Panc1 (cell line): ENCODE measurements at regions not wholly inside any gene's neighbourhood (a gene's known extent, or its start where the extent isn't known, plus 50 kb on each side); places are given as distances from the start of the nearest gene placed in this dataset.

Experiments
- ATAC-seq: fragments of 200-7000 bp; cut with Tn5 transposase; 2 replicates; pipeline ENCODE4 v1.9.1; 2020; ENCODE audit warnings: mild to moderate bottlenecking, moderate library complexity
- BruUV-seq: library from RNA; stranded (reverse); fragments of 400-500 nt; replicated peaks from 2 replicates; lab custom pipeline; 2021; lab: Mats Ljungman, UMichigan
- CTCF ChIA-PET: fragments of 300-600 bp; sonication (Branson Sonifier 250); formaldehyde crosslinking; loops from one replicate; lab custom pipeline; 2022; ENCODE audit warnings: antibody characterized with exemption; lab: Charles Lee
- POLR2A ChIA-PET: fragments of 300-600 bp; sonication (Branson Sonifier 250); formaldehyde crosslinking; loops from one replicate; lab custom pipeline; 2022; ENCODE audit warnings: antibody characterized with exemption; lab: Charles Lee
- DNase-seq: peaks from one replicate; pipeline ENCODE4 v3.0.0-alpha.2; 2010; ENCODE audit warnings: low read depth, low spot score
- H3K27ac ChIP-seq: 2 replicates; pipeline ENCODE4 v1.5.1; 2011; ENCODE audit warnings: mild to moderate bottlenecking, low read length, inconsistent platforms
- H3K27me3 ChIP-seq: fragments of 200-500 bp; sonication (Bioruptor generic); 2 replicates; pipeline ENCODE4 v1.6.0; 2014; ENCODE audit warnings: low read length, inconsistent platforms; ENCODE audit not compliant: control insufficient read depth, insufficient read depth
- H3K36me3 ChIP-seq: fragments of 200-500 bp; sonication (Bioruptor generic); 2 replicates; pipeline ENCODE4 v1.5.1; 2014; ENCODE audit warnings: inconsistent platforms, mild to moderate bottlenecking, low read length, moderate library complexity; ENCODE audit not compliant: control insufficient read depth, insufficient read depth
- H3K4me1 ChIP-seq: 2 replicates; pipeline ENCODE4 v1.5.1; 2011; ENCODE audit warnings: inconsistent platforms, mild to moderate bottlenecking, low read length, moderate library complexity; ENCODE audit not compliant: control insufficient read depth, insufficient read depth
- H3K4me3 ChIP-seq, 2 experiments: 2 replicates each; pipeline ENCODE4 v1.5.1; 2011 to 2012; ENCODE audit warnings: low read depth in 2 of 2, low read length in 2 of 2, mild to moderate bottlenecking in 2 of 2, inconsistent platforms in 1 of 2, moderate library complexity in 1 of 2
- H3K9me3 ChIP-seq: fragments of 200-500 bp; sonication (Bioruptor generic); 2 replicates; pipeline ENCODE4 v1.5.1; 2014; ENCODE audit warnings: low read depth, mild to moderate bottlenecking, inconsistent platforms, low read length, moderate library complexity; ENCODE audit not compliant: control insufficient read depth, insufficient read depth
- CTCF ChIP-seq: fragments of 450-650 bp; IDR thresholded peaks from 2 replicates; pipeline ENCODE4 v1.5.1; 2017; ENCODE audit warnings: mild to moderate bottlenecking
- POLR2AphosphoS5 ChIP-seq: IDR thresholded peaks from 2 replicates; pipeline ENCODE4 v1.6.1; 2012; ENCODE audit warnings: mild to moderate bottlenecking, low read depth, low read length, moderate library complexity
- REST ChIP-seq, 2 experiments: IDR thresholded peaks; 2 replicates each; pipeline ENCODE4 v1.6.1; 2011 to 2012; ENCODE audit warnings: low read depth in 2 of 2, control low read depth in 1 of 2, low read length in 1 of 2, mild to moderate bottlenecking in 1 of 2, moderate library complexity in 1 of 2; ENCODE audit not compliant: insufficient read depth in 1 of 2
- SIN3A ChIP-seq: IDR thresholded peaks from 2 replicates; pipeline ENCODE4 v1.6.1; 2012; ENCODE audit warnings: low read depth, mild to moderate bottlenecking, low read length, moderate library complexity, borderline replicate concordance; ENCODE audit not compliant: insufficient read depth
- TCF7L2 ChIP-seq: IDR thresholded peaks from 2 replicates; pipeline ENCODE4 v1.6.1; 2011; ENCODE audit warnings: mild to moderate bottlenecking, low read depth, low read length, inconsistent platforms
- in situ Hi-C: cut with HindIII; loops from 2 replicates; pipeline ENCODE4 v1.10.0; 2016; ENCODE audit warnings: low sequenced_read_pairs, low pct_unique_long_range_greater_than_20kb
- intact Hi-C: fragments of 100-400 bp; cut with micrococcal nuclease; formaldehyde crosslinking; loops from one replicate; pipeline ENCODE4 v1.10.0; 2022; ENCODE audit not compliant: unreplicated experiment

GRCh38 chr10:8360814-8361509 is 306.5 kb downstream of the GATA3 start:
- TF ChIP-seq REST (IDR thresholded peaks at IDR 0.05; ENCODE audit: insufficient read depth in 1 of 2, low read depth in 2 of 2, low read length in 1 of 2) = no peak
- TF ChIP-seq POLR2AphosphoS5 = no peak
- TF ChIP-seq CTCF = no peak
- TF ChIP-seq TCF7L2 = no peak
- H3K4me3 ChIP-seq = no peak overlapping the region
- no TSS peak for BruUV-seq
- POLR2A ChIA-PET = no interaction called here
- CTCF ChIA-PET = no interaction called here
- no peak overlapping the region for H3K27ac ChIP-seq
- intact Hi-C loops = no loop called here
- H3K27me3 ChIP-seq = no peaks in the 10 kb centered on the region
- no peaks in the 10 kb centered on the region for H3K4me1 ChIP-seq
- in situ Hi-C loops = no loop called here
- H3K36me3 ChIP-seq = no peaks in the 10 kb centered on the region
- DNase-seq (no peak), ATAC-seq (no peak)
- H3K9me3 ChIP-seq = no peaks in the 10 kb centered on the region

- intact Hi-C loops = no loop called here
These were observed 307.0 kb downstream of the GATA3 start for GRCh38 chr10:8361510-8361844.

More at GRCh38 chr10:8361510-8361844, 307.0 kb downstream of the GATA3 start:
- no peaks in the 10 kb centered on the region for H3K36me3 ChIP-seq
- ChIA-PET POLR2A (no interaction called here), CTCF (no interaction called here)
- H3K9me3 ChIP-seq = no peaks in the 10 kb centered on the region
- DNase-seq = no peak
- in situ Hi-C loops = no loop called here
- H3K4me3 ChIP-seq = no peak overlapping the region
- no peak overlapping the region for H3K27ac ChIP-seq
- H3K4me1 ChIP-seq = no peaks in the 10 kb centered on the region; the same call in 1 of the 2 replicates
- ATAC-seq = no peak
- TF ChIP-seq POLR2AphosphoS5 = no peak
- TF ChIP-seq REST (IDR thresholded peaks at IDR 0.05; ENCODE audit: insufficient read depth in 1 of 2, low read depth in 2 of 2, low read length in 1 of 2) = no peak
- TF ChIP-seq CTCF = no peak
- TF ChIP-seq TCF7L2 = no peak
- TF ChIP-seq SIN3A = no peak
- no peaks in the 10 kb centered on the region for H3K27me3 ChIP-seq
- BruUV-seq = no TSS peak
